ENCODE measurements at regions not wholly inside any gene's neighbourhood (a gene's known extent, or its start where the extent isn't known, plus 50 kb on each side); places are given as distances from the start of the nearest gene placed in this dataset.

GRCh38 chr4:149062997-149063396, 620.8 kb upstream of the NR3C2 start:
- TF ChIP-seq CTCF (IDR thresholded peaks at IDR 0.05) = no peak
- TF ChIP-seq POLR2A (IDR thresholded peaks at IDR 0.05) = no peak
